ENCODE measurements at regions not wholly inside any gene's neighbourhood (a gene's known extent, or its start where the extent isn't known, plus 50 kb on each side); places are given as distances from the start of the nearest gene placed in this dataset.

GRCh38 chr1:30600706-30601105 is 122.7 kb downstream of the MATN1 start:
- no peaks in the 10 kb centered on the region for H3K79me2 ChIP-seq (ENCODE audit: control insufficient read depth, low read length)
- H3K9me3 ChIP-seq (ENCODE audit: control insufficient read depth, insufficient read depth, low read length), result no peaks in the 10 kb centered on the region
- no peak overlapping the region for H3K27ac ChIP-seq (ENCODE audit: low read depth, low read length)
- H3K4me2 ChIP-seq (ENCODE audit: low read length), result no peak overlapping the region
- TF ChIP-seq EZH2phosphoT487 (IDR thresholded peaks at IDR 0.05; ENCODE audit: borderline replicate concordance, low read length), result no peak
- no peak for TF ChIP-seq CTCF (IDR thresholded peaks at IDR 0.05; ENCODE audit: low read depth, low read length, poor library complexity, severe bottlenecking)
- H3K27me3 ChIP-seq (ENCODE audit: control insufficient read depth, low read length), result peaks cover 9% of the 10 kb centered on the region; the same call in 1 of the 2 replicates
- no peaks in the 10 kb centered on the region for H3F3A ChIP-seq (ENCODE audit: control insufficient read depth, insufficient read depth)
- H3K9me2 ChIP-seq (replicated peaks; ENCODE audit: control insufficient read depth, low read length), result no peaks in the 10 kb centered on the region
- H3K4me1 ChIP-seq (ENCODE audit: control insufficient read depth, low read length), result no peaks in the 10 kb centered on the region
- no peaks in the 10 kb centered on the region for H4K20me1 ChIP-seq (ENCODE audit: control insufficient read depth, insufficient read depth, low read depth, low read length)
- no peak overlapping the region for H3K4me3 ChIP-seq (ENCODE audit: low read length)
- no peaks in the 10 kb centered on the region for H3K36me3 ChIP-seq (ENCODE audit: control insufficient read depth, low read length)

GRCh38 chr1:30600258-30600657 is 123.1 kb downstream of the MATN1 start:
- Histone ChIP-seq H3K79me2 (ENCODE audit: control insufficient read depth, low read length) (no peaks in the 10 kb centered on the region), H3F3A (ENCODE audit: control insufficient read depth, insufficient read depth) (no peaks in the 10 kb centered on the region), H4K20me1 (ENCODE audit: control insufficient read depth, insufficient read depth, low read depth, low read length) (no peaks in the 10 kb centered on the region), H3K27ac (ENCODE audit: low read depth, low read length) (no peak overlapping the region), H3K27me3 (ENCODE audit: control insufficient read depth, low read length) (peaks cover 8% of the 10 kb centered on the region; the same call in 1 of the 2 replicates), H3K36me3 (ENCODE audit: control insufficient read depth, low read length) (no peaks in the 10 kb centered on the region), H3K4me1 (ENCODE audit: control insufficient read depth, low read length) (no peaks in the 10 kb centered on the region), H3K4me3 (ENCODE audit: low read length) (no peak overlapping the region), H3K9me2 (replicated peaks; ENCODE audit: control insufficient read depth, low read length) (no peaks in the 10 kb centered on the region), H3K9me3 (ENCODE audit: control insufficient read depth, insufficient read depth, low read length) (no peaks in the 10 kb centered on the region), H3K4me2 (ENCODE audit: low read length) (no peak overlapping the region)
- TF ChIP-seq EZH2phosphoT487 (IDR thresholded peaks at IDR 0.05; ENCODE audit: borderline replicate concordance, low read length) (no peak), CTCF (IDR thresholded peaks at IDR 0.05; ENCODE audit: low read depth, low read length, poor library complexity, severe bottlenecking) (no peak)

GRCh38 chr1:30599721-30600120 is 123.7 kb downstream of the MATN1 start:
- Histone ChIP-seq H3K36me3 (ENCODE audit: control insufficient read depth, low read length) (no peaks in the 10 kb centered on the region), H3K27ac (ENCODE audit: low read depth, low read length) (no peak overlapping the region), H3K9me2 (replicated peaks; ENCODE audit: control insufficient read depth, low read length) (no peaks in the 10 kb centered on the region), H3K4me3 (ENCODE audit: low read length) (no peak overlapping the region), H3F3A (ENCODE audit: control insufficient read depth, insufficient read depth) (no peaks in the 10 kb centered on the region), H3K4me2 (ENCODE audit: low read length) (no peak overlapping the region), H3K9me3 (ENCODE audit: control insufficient read depth, insufficient read depth, low read length) (no peaks in the 10 kb centered on the region), H3K4me1 (ENCODE audit: control insufficient read depth, low read length) (no peaks in the 10 kb centered on the region), H4K20me1 (ENCODE audit: control insufficient read depth, insufficient read depth, low read depth, low read length) (no peaks in the 10 kb centered on the region), H3K27me3 (ENCODE audit: control insufficient read depth, low read length) (peaks cover 6% of the 10 kb centered on the region; the same call in 1 of the 2 replicates), H3K79me2 (ENCODE audit: control insufficient read depth, low read length) (no peaks in the 10 kb centered on the region)
- TF ChIP-seq CTCF (IDR thresholded peaks at IDR 0.05; ENCODE audit: low read depth, low read length, poor library complexity, severe bottlenecking) (no peak), EZH2phosphoT487 (IDR thresholded peaks at IDR 0.05; ENCODE audit: borderline replicate concordance, low read length) (no peak)
